WTC11 (cell line): ENCODE measurements at regions not wholly inside any gene's neighbourhood (a gene's known extent, or its start where the extent isn't known, plus 50 kb on each side); places are given as distances from the start of the nearest gene placed in this dataset.

Experiments
- CTCF ChIP-seq: fragments of 200-600 bp; IDR thresholded peaks from 2 replicates; pipeline ENCODE4 v1.8.0; 2022; ENCODE audit warnings: antibody characterized with exemption
- ELF4 ChIP-seq: sonication (generic); formaldehyde crosslinking; IDR thresholded peaks from 2 replicates; pipeline ENCODE4 v1.8.1; 2022; ENCODE audit warnings: low read depth, mild to moderate bottlenecking, moderate library complexity, missing genetic modification reagents
- FOXP4 ChIP-seq: sonication (generic); formaldehyde crosslinking; IDR thresholded peaks from 2 replicates; pipeline ENCODE4 v1.8.0; 2022; ENCODE audit warnings: mild to moderate bottlenecking, missing genetic modification reagents
- NFYB ChIP-seq: sonication (generic); formaldehyde crosslinking; conservative IDR thresholded peaks from 2 replicates; pipeline ENCODE4 v1.8.0; 2022; ENCODE audit warnings: low read depth, missing genetic modification reagents
- ZNF416 ChIP-seq: fragments of 250-450 bp; sonication (Bioruptor Pico); IDR thresholded peaks from 2 replicates; pipeline ENCODE4 v1.9.0; 2021; ENCODE audit warnings: mild to moderate bottlenecking, inconsistent platforms

GRCh38 chr9:2346277-2346913 lies 275.2 kb upstream of the VLDLR start:
- no peak for TF ChIP-seq CTCF
- no peak for TF ChIP-seq ELF4
- no peak for TF ChIP-seq ZNF416 (CRISPR knock-in tag)
- TF ChIP-seq NFYB: no peak
- no peak for TF ChIP-seq FOXP4 (CRISPR knock-in tag)
